HG02678 (cell line): ENCODE measurements at regions not wholly inside any gene's neighbourhood (a gene's known extent, or its start where the extent isn't known, plus 50 kb on each side); places are given as distances from the start of the nearest gene placed in this dataset.
"Not testable (repeated sequence)": the region's sequence is repeated elsewhere in the genome, so short reads cannot be mapped to it uniquely, and the experiment has no call there.

Experiments used
- ATAC-seq: cut with Tn5 transposase; IDR thresholded peaks from one replicate; pipeline ENCODE4 v1.9.1; 2021; ENCODE audit warnings: mild to moderate bottlenecking, moderate library complexity; ENCODE audit not compliant: unreplicated experiment

GRCh38 chr14:22122227-22122818 lies 448.7 kb upstream of the OR4E1 start:
- no peak for ATAC-seq

DNA sequence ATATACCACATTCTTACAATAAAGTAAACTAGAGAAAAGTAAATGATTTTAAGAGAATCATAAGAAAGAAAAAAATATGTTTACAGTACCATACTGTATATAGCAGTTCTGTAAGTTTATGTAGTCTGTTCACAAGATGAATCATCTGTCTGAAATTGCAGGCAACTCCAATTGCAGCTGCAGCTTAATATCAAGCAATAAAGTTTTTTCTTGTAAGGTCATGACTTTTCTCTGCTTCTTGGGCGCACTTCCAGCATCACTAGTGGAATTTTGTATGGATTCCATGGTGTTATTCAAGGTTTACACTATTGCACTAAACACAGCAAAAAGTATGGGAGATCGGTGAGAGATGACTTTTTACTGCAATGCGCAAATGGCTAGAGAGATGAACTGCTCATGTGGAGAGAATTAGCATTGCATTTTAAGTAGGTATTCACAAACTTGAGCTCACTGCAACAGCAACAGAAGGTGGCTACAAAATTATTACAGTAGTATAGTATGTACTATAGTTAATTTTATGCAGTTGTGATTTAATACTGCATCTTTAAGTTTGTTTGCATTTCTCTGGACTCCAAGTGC lies 445.4 kb upstream of the OR4E1 start:
- ATAC-seq = no peak

GRCh38 chr14:22113401-22113800 lies 439.8 kb upstream of the OR4E1 start:
- ATAC-seq = no peak

- no peak for ATAC-seq
These were observed 438.4 kb upstream of the OR4E1 start for GRCh38 chr14:22112004-22112403.

DNA sequence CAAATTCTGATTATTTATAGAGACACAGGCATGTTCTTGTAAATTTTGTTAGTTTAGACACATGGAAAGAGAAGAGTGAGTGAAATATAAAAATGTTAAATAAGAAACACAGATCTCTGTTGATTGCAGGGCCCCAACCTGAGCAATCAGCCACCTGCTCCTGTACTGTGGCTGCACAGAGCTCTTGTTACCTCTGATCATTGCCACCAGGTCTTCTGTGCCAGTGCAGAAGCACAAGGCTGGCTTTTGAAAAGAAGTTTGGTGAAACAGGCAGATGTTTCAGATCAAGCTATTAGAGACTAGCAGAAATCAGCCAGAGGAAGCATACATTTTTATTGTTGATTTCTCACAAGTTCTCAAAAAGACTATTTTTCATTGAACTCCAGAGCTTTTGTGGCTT lies 434.1 kb upstream of the OR4E1 start:
- ATAC-seq = no peak

DNA sequence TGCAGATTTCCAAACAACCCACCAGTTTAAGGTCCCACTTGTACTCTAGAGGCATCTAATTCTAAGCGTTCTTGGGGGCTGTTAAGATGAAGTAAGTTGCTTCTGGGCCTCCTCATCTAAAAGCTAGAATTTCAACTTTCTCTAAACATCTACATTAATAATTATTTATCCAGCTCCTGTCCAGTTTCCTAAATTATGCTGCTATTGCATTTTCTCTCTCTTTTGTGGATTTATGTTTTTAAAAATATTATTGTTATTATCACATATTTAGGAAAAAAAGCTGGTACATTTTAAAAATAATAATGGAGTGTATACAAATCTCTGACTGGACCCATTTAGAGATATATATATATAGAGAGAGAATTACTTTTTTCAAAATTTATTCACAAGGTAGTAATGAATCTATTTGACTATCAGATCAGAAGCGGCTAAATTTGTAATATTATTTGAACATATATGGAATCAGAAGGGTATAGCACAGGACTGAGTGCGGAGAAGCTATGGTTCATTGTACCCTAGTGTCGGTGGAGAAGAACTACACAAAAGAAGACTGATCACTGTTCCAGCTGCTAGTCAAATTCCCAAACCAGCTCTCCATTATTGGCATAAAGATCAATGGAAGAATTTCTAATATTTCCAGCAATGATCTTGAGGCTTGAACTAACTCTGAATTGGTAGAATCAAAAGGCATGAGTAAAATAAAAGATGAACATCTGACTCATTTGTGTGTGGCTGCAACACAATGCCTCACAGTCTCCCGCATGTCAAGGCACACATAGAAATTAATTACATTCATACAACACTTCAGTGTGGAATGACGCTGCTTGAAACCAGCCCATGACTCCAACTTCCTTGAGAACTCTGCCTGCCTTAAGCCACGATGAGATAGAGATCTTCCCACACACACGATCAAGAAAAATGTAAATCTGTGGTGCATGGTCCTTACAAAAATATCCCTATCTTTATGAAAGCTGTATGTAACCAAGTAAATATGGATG lies 433.4 kb upstream of the OR4E1 start:
- no peak for ATAC-seq

GRCh38 chr14:22105624-22106006 lies 432.0 kb upstream of the OR4E1 start:
- ATAC-seq = no peak

GRCh38 chr14:22105006-22105623 lies 431.5 kb upstream of the OR4E1 start:
- ATAC-seq = no peak

DNA sequence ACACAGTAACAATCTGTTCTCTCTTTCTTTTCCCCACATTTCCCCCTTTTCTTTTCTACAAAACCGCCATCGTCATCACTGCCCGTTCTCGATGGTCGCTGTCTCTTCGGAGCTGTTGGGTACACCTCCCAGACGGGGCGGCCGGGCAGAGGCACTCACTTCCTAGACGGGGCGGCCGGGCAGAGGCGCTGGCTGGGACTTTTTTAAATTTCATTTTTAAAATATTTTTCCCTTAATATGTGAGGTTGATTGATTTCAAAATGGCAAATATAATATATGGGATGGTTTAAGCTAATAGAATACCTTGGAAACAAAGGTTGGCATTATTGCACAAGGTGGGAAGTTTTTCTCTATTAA lies 427.1 kb upstream of the OR4E1 start:
- ATAC-seq = not testable (repeated sequence)

- peak; percentile 76 for ATAC-seq
These were observed 426.5 kb upstream of the OR4E1 start for GRCh38 chr14:22099942-22100763.

DNA sequence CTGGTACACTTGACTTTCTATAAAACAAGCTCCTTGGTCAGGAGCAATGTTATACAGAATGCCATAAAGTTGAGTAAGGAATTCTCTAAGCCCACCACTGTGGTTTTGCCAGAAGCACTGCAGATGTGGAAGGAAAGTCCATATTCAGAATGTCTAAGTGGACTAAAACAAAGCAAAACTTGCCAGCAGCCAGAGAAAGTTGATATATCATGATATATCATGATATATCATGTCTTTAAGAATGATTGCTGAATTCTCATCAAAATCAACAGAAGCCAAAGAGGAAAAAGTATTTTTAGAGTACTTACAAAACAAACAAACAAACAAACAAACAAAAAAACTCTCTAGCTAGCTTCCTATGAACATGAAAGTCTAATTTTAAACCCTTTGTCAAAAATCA lies 424.8 kb upstream of the OR4E1 start:
- no peak for ATAC-seq

DNA sequence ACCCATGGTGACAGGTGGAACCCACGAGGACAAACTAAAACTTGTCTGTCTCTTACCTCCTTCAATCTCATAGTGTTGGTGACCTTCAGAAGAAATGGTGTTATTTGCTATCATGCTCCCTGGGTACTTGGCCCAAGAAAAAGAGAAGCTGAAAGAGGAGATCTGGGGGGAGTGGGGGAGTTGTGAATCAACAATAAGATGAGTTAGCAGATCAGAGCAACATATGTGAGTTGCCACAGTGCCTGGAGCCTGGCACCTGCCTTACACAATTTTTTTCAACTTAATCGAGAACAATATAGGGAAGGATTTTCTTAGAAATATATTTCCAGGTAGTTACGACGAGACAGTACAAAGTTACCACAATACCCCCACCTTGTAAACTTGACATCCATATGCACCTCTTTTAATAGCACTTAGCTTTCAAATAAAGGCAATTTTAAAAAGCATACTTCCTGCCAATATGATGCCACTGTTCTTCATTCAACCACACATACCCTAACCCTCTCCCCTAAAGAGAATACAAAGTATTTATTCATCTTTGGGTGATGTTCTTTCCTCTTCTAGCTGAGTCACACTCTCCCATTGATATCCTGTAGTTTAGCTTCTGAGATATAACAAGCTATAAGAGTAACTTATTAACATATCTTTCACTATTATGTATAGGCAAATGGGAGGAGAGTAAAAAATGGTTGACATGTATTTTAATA lies 424.1 kb upstream of the OR4E1 start:
- no peak for ATAC-seq

DNA sequence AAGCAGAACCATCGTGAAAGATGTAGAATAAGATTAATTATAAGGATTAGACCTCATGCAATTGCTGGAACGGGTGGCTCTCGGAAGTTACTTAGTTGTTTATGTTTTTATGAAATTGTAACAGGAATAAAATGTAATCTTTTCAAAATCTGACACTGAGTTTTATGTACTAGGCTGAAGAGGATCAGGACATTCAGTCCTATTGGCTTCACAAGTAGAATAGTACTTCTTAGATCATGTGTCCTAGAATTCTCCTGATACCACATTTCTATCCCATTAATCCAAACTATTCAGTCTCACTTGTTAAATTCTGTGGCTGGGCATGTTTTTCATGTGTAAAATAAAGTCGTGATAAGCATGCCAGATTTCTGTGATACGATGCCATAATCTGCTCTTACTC lies 423.5 kb upstream of the OR4E1 start:
- ATAC-seq = no peak

- ATAC-seq = no peak
These were observed 422.9 kb upstream of the OR4E1 start for GRCh38 chr14:22096514-22096895.

- no peak for ATAC-seq
These were observed 422.4 kb upstream of the OR4E1 start for GRCh38 chr14:22095860-22096513.

- ATAC-seq = no peak
These were observed 416.3 kb upstream of the OR4E1 start for GRCh38 chr14:22089940-22090339.

- ATAC-seq = no peak
These were observed 415.2 kb upstream of the OR4E1 start for GRCh38 chr14:22088614-22089342.

- ATAC-seq = no peak
These were observed 412.5 kb upstream of the OR4E1 start for GRCh38 chr14:22086131-22086530.
